ENCODE measurements at regions not wholly inside any gene's neighbourhood (a gene's known extent, or its start where the extent isn't known, plus 50 kb on each side); places are given as distances from the start of the nearest gene placed in this dataset.
A peak's percentile ranks its signal among the peaks of the same experiment; 100 is the strongest.

- FAIRE-seq: no peak
Observed at GRCh38 chr3:59517388-59517787, 467.6 kb upstream of the CFAP20DC start.

GRCh38 chr3:59515966-59516365 lies 466.1 kb upstream of the CFAP20DC start:
- peaks cover 2% of the 10 kb centered on the region for H3K9me3 Mint-ChIP-seq (ENCODE audit: unreplicated experiment)
- Histone ChIP-seq H3K4me1 (ENCODE audit: insufficient read depth, low read length) (no peaks in the 10 kb centered on the region), H3K27me3 (ENCODE audit: insufficient read depth, low read length) (no peaks in the 10 kb centered on the region), H3K4me2 (ENCODE audit: low read length) (no peak overlapping the region), H3K36me3 (ENCODE audit: insufficient read depth, low read length) (no peaks in the 10 kb centered on the region), H3K4me3 (ENCODE audit: insufficient read depth, low read depth, low read length) (no peak overlapping the region), H3K9ac (ENCODE audit: low read length) (no peak overlapping the region), H3K27ac (ENCODE audit: low read depth, low read length) (no peak overlapping the region), H2AFZ (ENCODE audit: low read depth, low read length) (no peak overlapping the region), H4K20me1 (ENCODE audit: insufficient read depth, low read length) (no peaks in the 10 kb centered on the region), H3K79me2 (ENCODE audit: insufficient read depth, low read length) (no peaks in the 10 kb centered on the region), H3K9me3 (ENCODE audit: insufficient read depth, low read depth, low read length) (no peaks in the 10 kb centered on the region)
- FAIRE-seq (no peak), DNase-seq (ENCODE audit: low read depth) (no peak)
- H3K4me3 Mint-ChIP-seq (ENCODE audit: unreplicated experiment): no peak overlapping the region
- no peaks in the 10 kb centered on the region for H3K36me3 Mint-ChIP-seq (ENCODE audit: low read depth, unreplicated experiment)
- no peak for TF ChIP-seq CTCF (IDR thresholded peaks at IDR 0.05; ENCODE audit: insufficient read depth, low read depth, low read length)
- no peak for TF ChIP-seq EZH2 (IDR thresholded peaks at IDR 0.05; ENCODE audit: insufficient read depth, low read length)
- no peaks in the 10 kb centered on the region for H3K27me3 Mint-ChIP-seq (ENCODE audit: low read depth, unreplicated experiment)
- no peaks in the 10 kb centered on the region for H3K4me1 Mint-ChIP-seq (ENCODE audit: low read depth, unreplicated experiment)
- H3K27ac Mint-ChIP-seq (ENCODE audit: unreplicated experiment): no peak overlapping the region

More at GRCh38 chr3:59517388-59517787, 467.6 kb upstream of the CFAP20DC start:
- Mint-ChIP-seq H3K4me3 (ENCODE audit: unreplicated experiment) (no peak overlapping the region), H3K4me1 (ENCODE audit: low read depth, unreplicated experiment) (no peaks in the 10 kb centered on the region), H3K9me3 (ENCODE audit: unreplicated experiment) (peaks cover 3% of the 10 kb centered on the region), H3K27ac (ENCODE audit: unreplicated experiment) (no peak overlapping the region), H3K27me3 (ENCODE audit: low read depth, unreplicated experiment) (no peaks in the 10 kb centered on the region), H3K36me3 (ENCODE audit: low read depth, unreplicated experiment) (no peaks in the 10 kb centered on the region)
- DNase-seq (ENCODE audit: low read depth): peak; percentile 6
- Histone ChIP-seq H3K27ac (ENCODE audit: low read depth, low read length) (no peak overlapping the region), H3K9me3 (ENCODE audit: insufficient read depth, low read depth, low read length) (no peaks in the 10 kb centered on the region), H3K4me1 (ENCODE audit: insufficient read depth, low read length) (no peaks in the 10 kb centered on the region), H3K4me2 (ENCODE audit: low read length) (no peak overlapping the region), H3K4me3 (ENCODE audit: insufficient read depth, low read depth, low read length) (no peak overlapping the region), H4K20me1 (ENCODE audit: insufficient read depth, low read length) (no peaks in the 10 kb centered on the region), H3K27me3 (ENCODE audit: insufficient read depth, low read length) (no peaks in the 10 kb centered on the region), H3K36me3 (ENCODE audit: insufficient read depth, low read length) (no peaks in the 10 kb centered on the region), H3K9ac (ENCODE audit: low read length) (no peak overlapping the region), H2AFZ (ENCODE audit: low read depth, low read length) (no peak overlapping the region), H3K79me2 (ENCODE audit: insufficient read depth, low read length) (no peaks in the 10 kb centered on the region)
- TF ChIP-seq EZH2 (IDR thresholded peaks at IDR 0.05; ENCODE audit: insufficient read depth, low read length) (no peak), CTCF (IDR thresholded peaks at IDR 0.05; ENCODE audit: insufficient read depth, low read depth, low read length) (no peak)

GRCh38 chr3:59514865-59515482 lies 465.1 kb upstream of the CFAP20DC start:
- Mint-ChIP-seq H3K27ac (ENCODE audit: unreplicated experiment) (no peak overlapping the region), H3K27me3 (ENCODE audit: low read depth, unreplicated experiment) (no peaks in the 10 kb centered on the region), H3K4me3 (ENCODE audit: unreplicated experiment) (no peak overlapping the region), H3K36me3 (ENCODE audit: low read depth, unreplicated experiment) (no peaks in the 10 kb centered on the region), H3K9me3 (ENCODE audit: unreplicated experiment) (peaks cover 2% of the 10 kb centered on the region), H3K4me1 (ENCODE audit: low read depth, unreplicated experiment) (peaks cover 3% of the 10 kb centered on the region)
- Histone ChIP-seq H2AFZ (ENCODE audit: low read depth, low read length) (no peak overlapping the region), H4K20me1 (ENCODE audit: insufficient read depth, low read length) (no peaks in the 10 kb centered on the region), H3K9ac (ENCODE audit: low read length) (no peak overlapping the region), H3K9me3 (ENCODE audit: insufficient read depth, low read depth, low read length) (no peaks in the 10 kb centered on the region), H3K4me1 (ENCODE audit: insufficient read depth, low read length) (no peaks in the 10 kb centered on the region), H3K36me3 (ENCODE audit: insufficient read depth, low read length) (no peaks in the 10 kb centered on the region), H3K4me3 (ENCODE audit: insufficient read depth, low read depth, low read length) (no peak overlapping the region), H3K79me2 (ENCODE audit: insufficient read depth, low read length) (no peaks in the 10 kb centered on the region), H3K4me2 (ENCODE audit: low read length) (no peak overlapping the region), H3K27ac (ENCODE audit: low read depth, low read length) (no peak overlapping the region), H3K27me3 (ENCODE audit: insufficient read depth, low read length) (no peaks in the 10 kb centered on the region)
- FAIRE-seq (no peak), DNase-seq (ENCODE audit: low read depth) (no peak)
- TF ChIP-seq EZH2 (IDR thresholded peaks at IDR 0.05; ENCODE audit: insufficient read depth, low read length) (no peak), CTCF (IDR thresholded peaks at IDR 0.05; ENCODE audit: insufficient read depth, low read depth, low read length) (no peak)
